OCI-LY7 (cell line): ENCODE measurements at regions not wholly inside any gene's neighbourhood (a gene's known extent, or its start where the extent isn't known, plus 50 kb on each side); places are given as distances from the start of the nearest gene placed in this dataset.

ENCODE experiments used
- CTCF ChIP-seq: fragments of 200-600 bp; sonication (generic); conservative IDR thresholded peaks from 2 replicates; pipeline ENCODE4 v1.5.1; 2014; ENCODE audit warnings: mild to moderate bottlenecking, antibody characterized with exemption, low read length, moderate library complexity, mixed read lengths
- EZH2phosphoT487 ChIP-seq: fragments of 200-600 bp; sonication (generic); IDR thresholded peaks from 2 replicates; pipeline ENCODE4 v1.6.1; 2018; ENCODE audit warnings: low read depth, borderline replicate concordance, mild to moderate bottlenecking, mixed run types, antibody characterized with exemption, low read length, moderate library complexity, mixed read lengths

- no peak for TF ChIP-seq CTCF
- no peak for TF ChIP-seq EZH2phosphoT487
Observed at GRCh38 chr4:115278830-115279229, 165.4 kb upstream of the NDST4 start.
